Esophagus squamous epithelium (tissue), 4 donors: ENCODE measurements at regions not wholly inside any gene's neighbourhood (a gene's known extent, or its start where the extent isn't known, plus 50 kb on each side); places are given as distances from the start of the nearest gene placed in this dataset.

Source experiments
- CTCF ChIP-seq, 6 experiments: fragments of 450-650 bp in 4 of 6; fragments of 200-600 bp in 2 of 6; sonication (generic) in 2 of 6; IDR thresholded peaks; one replicate each; pipeline ENCODE4 v1.5.1; 2016 to 2019; ENCODE audit warnings: antibody characterized with exemption in 6 of 6, mild to moderate bottlenecking in 4 of 6, moderate library complexity in 4 of 6
- POLR2A ChIP-seq, 4 donors: fragments of 450-650 bp; IDR thresholded peaks; one replicate each; pipeline ENCODE4 v1.6.1; 2017; ENCODE audit warnings: antibody characterized with exemption in 4 of 4, mild to moderate bottlenecking in 4 of 4, moderate library complexity in 3 of 4

DNA sequence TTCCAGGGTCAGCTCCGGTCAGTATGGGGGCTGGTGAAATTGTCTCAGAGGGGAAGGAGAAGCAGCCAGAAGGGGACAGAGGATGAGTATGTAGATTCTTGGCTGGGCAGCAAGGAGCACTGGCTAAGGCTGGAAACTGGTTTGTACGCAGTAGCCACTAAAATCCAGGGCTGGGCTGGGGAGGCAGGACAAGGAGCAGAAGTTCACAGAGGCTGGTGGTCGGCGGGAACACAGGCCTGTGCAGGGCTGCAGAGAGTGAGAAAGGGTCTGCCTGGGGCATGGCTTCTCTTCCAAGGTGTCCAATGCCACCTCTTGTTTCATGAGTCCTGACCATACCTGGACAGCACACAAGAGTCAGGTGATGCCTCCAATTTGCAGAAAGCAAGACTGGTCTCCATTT lies 94.4 kb upstream of the HDAC4 start:
- TF ChIP-seq CTCF (IDR thresholded peaks at IDR 0.05): no peak
- TF ChIP-seq POLR2A (IDR thresholded peaks at IDR 0.05): no peak
